IPS-20b (cell line): ENCODE measurements at regions not wholly inside any gene's neighbourhood (a gene's known extent, or its start where the extent isn't known, plus 50 kb on each side); places are given as distances from the start of the nearest gene placed in this dataset.

Source experiments
- H3K27ac ChIP-seq: one replicate; pipeline ENCODE4 v1.5.1; 2013; ENCODE audit warnings: low read length
- H3K27me3 ChIP-seq: 2 replicates; pipeline ENCODE4 v1.6.1; 2013; ENCODE audit warnings: mild to moderate bottlenecking, low read length, inconsistent platforms; ENCODE audit not compliant: insufficient read depth
- H3K36me3 ChIP-seq: 2 replicates; pipeline ENCODE4 v1.6.1; 2013; ENCODE audit warnings: low read depth, mild to moderate bottlenecking, inconsistent platforms, low read length, moderate library complexity; ENCODE audit not compliant: insufficient read depth
- H3K4me1 ChIP-seq: 2 replicates; pipeline ENCODE4 v1.6.1; 2013; ENCODE audit warnings: mild to moderate bottlenecking, control low read depth, inconsistent platforms, low read length, moderate library complexity; ENCODE audit not compliant: insufficient read depth
- H3K4me3 ChIP-seq: 2 replicates; pipeline ENCODE4 v1.5.1; 2013; ENCODE audit warnings: mild to moderate bottlenecking, low read length, inconsistent platforms
- H3K9ac ChIP-seq: 2 replicates; pipeline ENCODE4 v1.6.1; 2013; ENCODE audit warnings: low read depth, mild to moderate bottlenecking, inconsistent platforms, low read length, moderate library complexity
- H3K9me3 ChIP-seq: 2 replicates; pipeline ENCODE4 v1.6.1; 2013; ENCODE audit warnings: mild to moderate bottlenecking, low read depth, low read length, inconsistent platforms; ENCODE audit not compliant: insufficient read depth

GRCh38 chr18:54020156-54020745, 204.2 kb downstream of the MBD2 start:
- H3K9ac ChIP-seq, result no peak overlapping the region
- no peaks in the 10 kb centered on the region for H3K36me3 ChIP-seq
- H3K4me1 ChIP-seq, result no peaks in the 10 kb centered on the region
- H3K9me3 ChIP-seq, result no peaks in the 10 kb centered on the region
- H3K27ac ChIP-seq, result no peak overlapping the region
- no peaks in the 10 kb centered on the region for H3K27me3 ChIP-seq
- H3K4me3 ChIP-seq, result no peak overlapping the region

- Histone ChIP-seq H3K9ac (no peak overlapping the region), H3K4me1 (no peaks in the 10 kb centered on the region), H3K27ac (no peak overlapping the region), H3K4me3 (no peak overlapping the region), H3K9me3 (no peaks in the 10 kb centered on the region), H3K27me3 (no peaks in the 10 kb centered on the region), H3K36me3 (no peaks in the 10 kb centered on the region)
Observed at GRCh38 chr18:54019641-54020040, 204.8 kb downstream of the MBD2 start.

- Histone ChIP-seq H3K27ac (no peak overlapping the region), H3K9ac (no peak overlapping the region), H3K36me3 (no peaks in the 10 kb centered on the region), H3K9me3 (no peaks in the 10 kb centered on the region), H3K4me3 (no peak overlapping the region), H3K27me3 (no peaks in the 10 kb centered on the region), H3K4me1 (no peaks in the 10 kb centered on the region)
Observed at GRCh38 chr18:54013452-54013851, 211.0 kb downstream of the MBD2 start.

- no peaks in the 10 kb centered on the region for H3K9me3 ChIP-seq
- H3K4me1 ChIP-seq, result no peaks in the 10 kb centered on the region
- H3K27ac ChIP-seq, result no peak overlapping the region
- H3K4me3 ChIP-seq, result no peak overlapping the region
- no peak overlapping the region for H3K9ac ChIP-seq
- H3K27me3 ChIP-seq, result no peaks in the 10 kb centered on the region
- no peaks in the 10 kb centered on the region for H3K36me3 ChIP-seq
Observed at GRCh38 chr18:54004828-54005227, 219.6 kb downstream of the MBD2 start.

GRCh38 chr18:54003195-54003594, 221.3 kb downstream of the MBD2 start:
- no peaks in the 10 kb centered on the region for H3K27me3 ChIP-seq
- H3K9me3 ChIP-seq, result no peaks in the 10 kb centered on the region
- H3K36me3 ChIP-seq, result no peaks in the 10 kb centered on the region
- no peaks in the 10 kb centered on the region for H3K4me1 ChIP-seq
- H3K9ac ChIP-seq, result no peak overlapping the region
- no peak overlapping the region for H3K4me3 ChIP-seq
- H3K27ac ChIP-seq, result no peak overlapping the region

GRCh38 chr18:53997064-53997463, 227.4 kb downstream of the MBD2 start:
- no peaks in the 10 kb centered on the region for H3K9me3 ChIP-seq
- H3K36me3 ChIP-seq, result no peaks in the 10 kb centered on the region
- no peak overlapping the region for H3K27ac ChIP-seq
- no peaks in the 10 kb centered on the region for H3K4me1 ChIP-seq
- no peak overlapping the region for H3K9ac ChIP-seq
- H3K4me3 ChIP-seq, result no peak overlapping the region
- no peaks in the 10 kb centered on the region for H3K27me3 ChIP-seq

GRCh38 chr18:53994016-53994415, 230.5 kb downstream of the MBD2 start:
- Histone ChIP-seq H3K4me1 (no peaks in the 10 kb centered on the region), H3K9me3 (no peaks in the 10 kb centered on the region), H3K27ac (no peak overlapping the region), H3K9ac (no peak overlapping the region), H3K27me3 (no peaks in the 10 kb centered on the region), H3K4me3 (no peak overlapping the region), H3K36me3 (no peaks in the 10 kb centered on the region)

- Histone ChIP-seq H3K4me3 (no peak overlapping the region), H3K4me1 (no peaks in the 10 kb centered on the region), H3K9me3 (no peaks in the 10 kb centered on the region), H3K27ac (no peak overlapping the region), H3K27me3 (no peaks in the 10 kb centered on the region), H3K36me3 (no peaks in the 10 kb centered on the region), H3K9ac (no peak overlapping the region)
Observed at GRCh38 chr18:53991805-53992204, 232.7 kb downstream of the MBD2 start.

GRCh38 chr18:53991202-53991601, 233.3 kb downstream of the MBD2 start:
- H3K27ac ChIP-seq, result no peak overlapping the region
- H3K27me3 ChIP-seq, result no peaks in the 10 kb centered on the region
- H3K4me3 ChIP-seq, result no peak overlapping the region
- no peaks in the 10 kb centered on the region for H3K9me3 ChIP-seq
- H3K36me3 ChIP-seq, result no peaks in the 10 kb centered on the region
- no peak overlapping the region for H3K9ac ChIP-seq
- no peaks in the 10 kb centered on the region for H3K4me1 ChIP-seq

- H3K36me3 ChIP-seq, result no peaks in the 10 kb centered on the region
- H3K4me1 ChIP-seq, result no peaks in the 10 kb centered on the region
- no peak overlapping the region for H3K9ac ChIP-seq
- H3K9me3 ChIP-seq, result no peaks in the 10 kb centered on the region
- H3K27ac ChIP-seq, result no peak overlapping the region
- no peaks in the 10 kb centered on the region for H3K27me3 ChIP-seq
- no peak overlapping the region for H3K4me3 ChIP-seq
Observed at GRCh38 chr18:53990485-53990884, 234.0 kb downstream of the MBD2 start.

GRCh38 chr18:53984021-53984420, 240.4 kb downstream of the MBD2 start:
- Histone ChIP-seq H3K9me3 (peaks cover 16% of the 10 kb centered on the region), H3K36me3 (no peaks in the 10 kb centered on the region), H3K9ac (no peak overlapping the region), H3K4me1 (no peaks in the 10 kb centered on the region), H3K4me3 (no peak overlapping the region), H3K27ac (no peak overlapping the region), H3K27me3 (no peaks in the 10 kb centered on the region)

- Histone ChIP-seq H3K27ac (no peak overlapping the region), H3K9me3 (peaks cover 25% of the 10 kb centered on the region), H3K4me1 (no peaks in the 10 kb centered on the region), H3K27me3 (no peaks in the 10 kb centered on the region), H3K4me3 (no peak overlapping the region), H3K36me3 (no peaks in the 10 kb centered on the region), H3K9ac (no peak overlapping the region)
Observed at GRCh38 chr18:53971331-53971730, 253.1 kb downstream of the MBD2 start.
